ENCODE measurements at regions not wholly inside any gene's neighbourhood (a gene's known extent, or its start where the extent isn't known, plus 50 kb on each side); places are given as distances from the start of the nearest gene placed in this dataset.
"Not testable (repeated sequence)": the region's sequence is repeated elsewhere in the genome, so short reads cannot be mapped to it uniquely, and the experiment has no call there.

- H3K27ac ChIP-seq; H3K9me3 ChIP-seq (ENCODE audit: low read depth); H3K4me3 ChIP-seq; H3K4me1 ChIP-seq (ENCODE audit: low read depth); DNase-seq (ENCODE audit: low read depth in 1 of 2, low spot score in 1 of 2); H3K36me3 ChIP-seq; H3K27me3 ChIP-seq: not testable (repeated sequence)
Observed at GRCh38 chr14:105675433-105675832, 149.1 kb downstream of the TMEM121 start.

GRCh38 chr14:105675905-105676670 lies 149.7 kb downstream of the TMEM121 start:
- not testable (repeated sequence) for H3K9me3 ChIP-seq (ENCODE audit: low read depth); DNase-seq (ENCODE audit: low read depth in 1 of 2, low spot score in 1 of 2); H3K27me3 ChIP-seq; H3K36me3 ChIP-seq; H3K4me1 ChIP-seq (ENCODE audit: low read depth); H3K4me3 ChIP-seq; H3K27ac ChIP-seq

DNA sequence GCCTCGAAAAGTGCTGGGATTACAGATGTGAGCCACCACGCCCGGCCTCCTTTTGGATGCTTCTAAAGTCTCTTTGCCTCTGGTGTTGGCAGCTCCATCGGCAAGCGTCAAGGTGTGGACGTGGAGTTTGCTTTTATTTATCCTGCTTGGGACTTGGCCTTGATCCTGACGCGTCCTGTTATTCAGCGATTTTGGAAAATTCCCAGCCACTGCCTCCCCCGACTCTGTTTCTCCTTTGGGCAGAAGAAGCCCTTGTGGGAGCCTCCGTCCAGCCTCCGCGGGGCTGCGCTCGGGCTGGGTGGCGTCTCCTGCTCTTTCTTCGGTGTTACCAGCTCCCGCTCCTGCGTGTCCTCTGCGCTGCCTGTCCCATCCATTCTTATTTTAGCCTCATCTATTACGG lies 151.7 kb downstream of the TMEM121 start:
- H3K27me3 ChIP-seq; DNase-seq (ENCODE audit: low read depth in 1 of 2, low spot score in 1 of 2); H3K36me3 ChIP-seq: not testable (repeated sequence)

DNA sequence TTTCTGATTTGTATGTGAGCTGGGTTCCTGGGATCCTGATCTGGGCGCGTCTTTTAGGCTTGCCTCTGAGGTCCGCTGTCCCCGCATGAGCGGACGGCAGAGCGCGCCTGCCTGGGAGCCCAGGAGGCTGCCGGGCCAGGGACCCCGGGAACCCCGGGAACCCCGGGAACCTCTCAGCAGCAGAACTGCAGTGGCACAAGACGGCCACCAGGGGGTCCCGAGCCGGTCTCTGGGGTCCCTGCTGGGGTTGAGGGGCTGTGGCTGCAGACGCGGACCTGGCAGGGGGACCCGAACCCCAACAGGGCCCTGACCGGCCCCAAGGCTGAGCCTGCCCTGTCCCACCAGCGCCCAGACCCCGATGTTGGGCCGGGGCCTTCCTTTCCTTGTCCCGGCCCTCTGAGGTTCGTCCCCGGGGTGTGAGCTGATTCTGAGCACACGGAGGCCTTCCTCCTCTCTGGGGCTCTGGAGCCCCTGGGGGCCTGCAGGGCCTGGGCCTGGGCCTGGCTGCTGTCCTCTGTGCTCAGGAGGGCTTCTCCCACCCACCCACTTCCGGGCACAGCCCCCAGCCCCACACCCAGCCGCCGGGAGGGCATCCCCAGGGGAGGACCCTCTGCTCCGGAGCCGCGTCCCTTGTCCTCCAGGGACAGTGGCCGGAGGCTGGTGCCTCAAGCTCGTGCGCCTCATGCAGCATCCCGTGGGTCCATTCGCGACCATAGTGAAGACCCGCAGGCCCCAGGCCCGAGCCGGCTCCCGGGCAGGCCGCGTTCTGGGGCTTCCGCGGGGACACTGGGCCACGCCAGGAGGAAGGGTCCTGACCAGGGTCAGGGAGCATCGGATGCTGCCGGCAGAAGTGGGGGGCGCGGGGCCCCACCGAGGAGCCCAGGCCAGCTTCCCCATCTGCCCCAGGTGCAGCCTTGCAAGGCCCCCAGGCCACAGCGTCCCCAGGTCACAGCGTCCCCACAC lies 152.9 kb downstream of the TMEM121 start:
- not testable (repeated sequence) for DNase-seq (ENCODE audit: low read depth in 1 of 2, low spot score in 1 of 2); H3K4me3 ChIP-seq; H3K27ac ChIP-seq; H3K9me3 ChIP-seq (ENCODE audit: low read depth); H3K4me1 ChIP-seq (ENCODE audit: low read depth); H3K27me3 ChIP-seq; H3K36me3 ChIP-seq

More for the DNA sequence above, 151.7 kb downstream of the TMEM121 start:
- H3K9me3 ChIP-seq (ENCODE audit: low read depth); H3K4me3 ChIP-seq; H3K4me1 ChIP-seq (ENCODE audit: low read depth); H3K27ac ChIP-seq: not testable (repeated sequence)

GRCh38 chr14:105679959-105680735 lies 153.8 kb downstream of the TMEM121 start:
- not testable (repeated sequence) for H3K4me3 ChIP-seq; H3K27me3 ChIP-seq; H3K9me3 ChIP-seq (ENCODE audit: low read depth); DNase-seq (ENCODE audit: low read depth in 1 of 2, low spot score in 1 of 2); H3K36me3 ChIP-seq; H3K27ac ChIP-seq; H3K4me1 ChIP-seq (ENCODE audit: low read depth)

- H3K27ac ChIP-seq; H3K36me3 ChIP-seq; H3K9me3 ChIP-seq (ENCODE audit: low read depth); DNase-seq (ENCODE audit: low read depth in 1 of 2, low spot score in 1 of 2); H3K4me1 ChIP-seq (ENCODE audit: low read depth); H3K4me3 ChIP-seq; H3K27me3 ChIP-seq: not testable (repeated sequence)
Observed at GRCh38 chr14:105680736-105681098, 154.3 kb downstream of the TMEM121 start.

- H3K36me3 ChIP-seq; H3K27me3 ChIP-seq; H3K27ac ChIP-seq; DNase-seq (ENCODE audit: low read depth in 1 of 2, low spot score in 1 of 2); H3K4me1 ChIP-seq (ENCODE audit: low read depth); H3K4me3 ChIP-seq; H3K9me3 ChIP-seq (ENCODE audit: low read depth): not testable (repeated sequence)
Observed at GRCh38 chr14:105681606-105682185, 155.3 kb downstream of the TMEM121 start.

- H3K27ac ChIP-seq; H3K4me3 ChIP-seq; H3K9me3 ChIP-seq (ENCODE audit: low read depth); DNase-seq (ENCODE audit: low read depth in 1 of 2, low spot score in 1 of 2); H3K27me3 ChIP-seq; H3K36me3 ChIP-seq; H3K4me1 ChIP-seq (ENCODE audit: low read depth): not testable (repeated sequence)
Observed at GRCh38 chr14:105682442-105682841, 156.1 kb downstream of the TMEM121 start.

GRCh38 chr14:105682956-105683570 lies 156.7 kb downstream of the TMEM121 start:
- no peaks in the 10 kb centered on the region for H3K27me3 ChIP-seq
- H3K27ac ChIP-seq = no peak overlapping the region
- DNase-seq (ENCODE audit: low read depth in 1 of 2, low spot score in 1 of 2) = no peak
- H3K36me3 ChIP-seq = no peaks in the 10 kb centered on the region
- H3K9me3 ChIP-seq (ENCODE audit: low read depth) = no peaks in the 10 kb centered on the region
- TF ChIP-seq CTCF (IDR thresholded peaks at IDR 0.05; ENCODE audit: low read depth, low read length) = no peak
- H3K4me3 ChIP-seq = no peak overlapping the region
- H3K4me1 ChIP-seq (ENCODE audit: low read depth) = no peaks in the 10 kb centered on the region

DNA sequence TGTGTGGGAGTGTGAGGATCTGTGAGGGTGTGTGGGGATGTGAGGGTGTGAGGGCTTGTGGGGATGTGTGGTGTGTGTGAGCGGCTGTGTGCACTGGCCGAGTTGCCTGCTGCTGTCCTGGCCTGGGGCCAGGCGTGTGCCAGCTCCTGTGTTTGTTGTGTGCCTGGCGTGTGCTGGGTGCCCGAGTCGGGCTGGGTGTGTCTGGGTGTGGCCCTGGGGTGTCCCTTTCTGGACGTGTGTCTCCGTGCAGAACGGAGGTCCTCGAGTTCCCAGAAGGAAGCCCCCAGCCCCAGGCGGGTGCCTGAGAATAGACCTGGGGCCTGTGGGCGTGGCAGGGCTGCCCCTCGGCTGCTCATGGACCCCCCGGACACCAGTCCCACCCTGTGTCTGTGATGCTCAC lies 157.7 kb downstream of the TMEM121 start:
- not testable (repeated sequence) for H3K9me3 ChIP-seq (ENCODE audit: low read depth); H3K4me1 ChIP-seq (ENCODE audit: low read depth); DNase-seq (ENCODE audit: low read depth in 1 of 2, low spot score in 1 of 2); H3K27ac ChIP-seq; H3K27me3 ChIP-seq; H3K36me3 ChIP-seq; H3K4me3 ChIP-seq

DNA sequence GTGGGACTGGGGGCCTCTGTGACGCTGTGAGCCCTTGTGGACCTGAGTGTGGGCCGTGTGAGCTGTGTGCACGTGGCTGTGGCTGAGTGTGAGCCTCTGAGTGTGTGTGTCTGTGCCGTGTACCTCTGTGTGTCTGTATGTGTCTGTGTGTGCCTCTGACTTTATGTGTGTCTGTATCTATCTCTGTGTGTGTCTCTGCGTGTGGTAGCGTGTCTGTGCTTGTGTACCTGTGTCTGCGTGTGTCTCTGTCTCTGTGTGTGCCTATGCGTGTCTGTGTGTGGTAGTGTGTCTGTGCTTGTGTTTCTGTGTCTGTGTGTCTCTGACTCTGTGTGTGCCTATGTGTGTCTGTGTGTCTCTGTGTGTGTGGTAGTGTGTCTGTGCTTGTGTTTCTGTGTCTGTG lies 158.2 kb downstream of the TMEM121 start:
- not testable (repeated sequence) for H3K4me3 ChIP-seq; H3K27me3 ChIP-seq; H3K9me3 ChIP-seq (ENCODE audit: low read depth); H3K36me3 ChIP-seq; H3K27ac ChIP-seq; H3K4me1 ChIP-seq (ENCODE audit: low read depth); DNase-seq (ENCODE audit: low read depth in 1 of 2, low spot score in 1 of 2)
